MM.1S (cell line): ENCODE measurements at regions not wholly inside any gene's neighbourhood (a gene's known extent, or its start where the extent isn't known, plus 50 kb on each side); places are given as distances from the start of the nearest gene placed in this dataset.

ENCODE experiments used
- DNase-seq: peaks from one replicate; pipeline ENCODE4 v3.0.0-alpha.2; 2015
- H2AFZ ChIP-seq: fragments of 300-600 bp; sonication (generic); 2 replicates; pipeline ENCODE4 v1.6.0; 2016; ENCODE audit warnings: antibody characterized with exemption, low read length
- H3F3A ChIP-seq: fragments of 300-600 bp; sonication (generic); 2 replicates; pipeline ENCODE4 v1.6.1; 2016; ENCODE audit warnings: mild to moderate bottlenecking, antibody characterized with exemption, low read length, moderate library complexity, mixed read lengths; ENCODE audit not compliant: insufficient read depth
- H3K27ac ChIP-seq: fragments of 300-600 bp; sonication (generic); 2 replicates; pipeline ENCODE4 v1.5.1; 2016; ENCODE audit warnings: mild to moderate bottlenecking, low read length
- H3K27me3 ChIP-seq: fragments of 300-600 bp; sonication (generic); replicated peaks from 2 replicates; pipeline ENCODE4 v1.6.0; 2016; ENCODE audit warnings: low read length; ENCODE audit not compliant: insufficient read depth
- H3K36me3 ChIP-seq: fragments of 300-600 bp; sonication (generic); replicated peaks from 2 replicates; pipeline ENCODE4 v1.6.1; 2016; ENCODE audit warnings: mild to moderate bottlenecking, low read length, mixed read lengths; ENCODE audit not compliant: insufficient read depth
- H3K4me1 ChIP-seq: fragments of 300-600 bp; sonication (generic); 2 replicates; pipeline ENCODE4 v1.6.1; 2016; ENCODE audit warnings: low read length, mixed read lengths
- H3K4me2 ChIP-seq: fragments of 300-600 bp; sonication (generic); 2 replicates; pipeline ENCODE4 v1.6.0; 2016; ENCODE audit warnings: low read depth, low read length
- H3K4me3 ChIP-seq: fragments of 300-600 bp; sonication (generic); 2 replicates; pipeline ENCODE4 v1.5.1; 2016; ENCODE audit warnings: low read length, mixed read lengths
- H3K79me2 ChIP-seq: fragments of 300-600 bp; sonication (generic); 2 replicates; pipeline ENCODE4 v1.6.1; 2016; ENCODE audit warnings: mixed run types, low read length, mixed read lengths
- H3K9ac ChIP-seq: fragments of 300-600 bp; sonication (generic); 2 replicates; pipeline ENCODE4 v1.6.1; 2016; ENCODE audit warnings: low read length, mixed read lengths
- H3K9me2 ChIP-seq: fragments of 300-600 bp; sonication (generic); replicated peaks from 2 replicates; pipeline ENCODE4 v1.6.1; 2016; ENCODE audit warnings: mild to moderate bottlenecking, low read length, mixed read lengths; ENCODE audit not compliant: insufficient read depth
- H3K9me3 ChIP-seq: fragments of 300-600 bp; sonication (generic); replicated peaks from 2 replicates; pipeline ENCODE4 v1.6.1; 2016; ENCODE audit warnings: mild to moderate bottlenecking, low read length, mixed read lengths; ENCODE audit not compliant: insufficient read depth
- H4K20me1 ChIP-seq: fragments of 300-600 bp; sonication (generic); 2 replicates; pipeline ENCODE4 v1.6.1; 2016; ENCODE audit warnings: mild to moderate bottlenecking, low read length, moderate library complexity, mixed read lengths; ENCODE audit not compliant: insufficient read depth
- EZH2 ChIP-seq: fragments of 300-600 bp; sonication (generic); optimal IDR thresholded peaks from 2 replicates; pipeline ENCODE3; 2017; ENCODE audit warnings: low read depth, mild to moderate bottlenecking, antibody characterized with exemption, low read length, mixed read lengths
- TF ChIP-seq, protein P1 (sequence below): fragments of 300-600 bp; sonication (generic); IDR thresholded peaks from 2 replicates; pipeline ENCODE4 v1.5.1; 2016; ENCODE audit warnings: antibody characterized with exemption, low read length, mixed read lengths

- no peaks in the 10 kb centered on the region for H3K4me1 ChIP-seq
- no peaks in the 10 kb centered on the region for H3K36me3 ChIP-seq
- H3K27me3 ChIP-seq, result no peaks in the 10 kb centered on the region
- no peak for DNase-seq
- no peak overlapping the region for H3K27ac ChIP-seq
- TF ChIP-seq EZH2, result no peak
- TF ChIP-seq, protein P1, sequence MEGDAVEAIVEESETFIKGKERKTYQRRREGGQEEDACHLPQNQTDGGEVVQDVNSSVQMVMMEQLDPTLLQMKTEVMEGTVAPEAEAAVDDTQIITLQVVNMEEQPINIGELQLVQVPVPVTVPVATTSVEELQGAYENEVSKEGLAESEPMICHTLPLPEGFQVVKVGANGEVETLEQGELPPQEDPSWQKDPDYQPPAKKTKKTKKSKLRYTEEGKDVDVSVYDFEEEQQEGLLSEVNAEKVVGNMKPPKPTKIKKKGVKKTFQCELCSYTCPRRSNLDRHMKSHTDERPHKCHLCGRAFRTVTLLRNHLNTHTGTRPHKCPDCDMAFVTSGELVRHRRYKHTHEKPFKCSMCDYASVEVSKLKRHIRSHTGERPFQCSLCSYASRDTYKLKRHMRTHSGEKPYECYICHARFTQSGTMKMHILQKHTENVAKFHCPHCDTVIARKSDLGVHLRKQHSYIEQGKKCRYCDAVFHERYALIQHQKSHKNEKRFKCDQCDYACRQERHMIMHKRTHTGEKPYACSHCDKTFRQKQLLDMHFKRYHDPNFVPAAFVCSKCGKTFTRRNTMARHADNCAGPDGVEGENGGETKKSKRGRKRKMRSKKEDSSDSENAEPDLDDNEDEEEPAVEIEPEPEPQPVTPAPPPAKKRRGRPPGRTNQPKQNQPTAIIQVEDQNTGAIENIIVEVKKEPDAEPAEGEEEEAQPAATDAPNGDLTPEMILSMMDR, result no peak
- no peaks in the 10 kb centered on the region for H3K79me2 ChIP-seq
- H3F3A ChIP-seq, result no peaks in the 10 kb centered on the region
- H2AFZ ChIP-seq, result no peak overlapping the region
- H4K20me1 ChIP-seq, result no peaks in the 10 kb centered on the region
- H3K9me2 ChIP-seq, result no peaks in the 10 kb centered on the region
- no peak overlapping the region for H3K4me3 ChIP-seq
- H3K9ac ChIP-seq, result no peak overlapping the region
- H3K9me3 ChIP-seq, result no peaks in the 10 kb centered on the region
- no peak overlapping the region for H3K4me2 ChIP-seq
These were observed 50.4 kb upstream of the TEAD1 start for GRCh38 chr11:12623869-12624268.
